ENCODE measurements at regions not wholly inside any gene's neighbourhood (a gene's known extent, or its start where the extent isn't known, plus 50 kb on each side); places are given as distances from the start of the nearest gene placed in this dataset.
"Not testable (repeated sequence)": the region's sequence is repeated elsewhere in the genome, so short reads cannot be mapped to it uniquely, and the experiment has no call there.

- no peak for DNase-seq
These were observed 246.1 kb upstream of the ST6GAL2 start for GRCh38 chr2:107132070-107132469.

GRCh38 chr2:107132746-107133145 is 246.8 kb upstream of the ST6GAL2 start:
- no peak for DNase-seq

- DNase-seq: no peak
These were observed 247.4 kb upstream of the ST6GAL2 start for GRCh38 chr2:107133412-107133811.

GRCh38 chr2:107136733-107137132 is 250.8 kb upstream of the ST6GAL2 start:
- no peak for DNase-seq

GRCh38 chr2:107137706-107138105 is 251.7 kb upstream of the ST6GAL2 start:
- no peak for DNase-seq

- no peak for DNase-seq
These were observed 260.2 kb upstream of the ST6GAL2 start for GRCh38 chr2:107146181-107146580.

GRCh38 chr2:107146645-107147044 is 260.7 kb upstream of the ST6GAL2 start:
- DNase-seq: not testable (repeated sequence)

- DNase-seq: no peak
These were observed 262.1 kb upstream of the ST6GAL2 start for GRCh38 chr2:107148055-107148454.

GRCh38 chr2:107148496-107148895 is 262.5 kb upstream of the ST6GAL2 start:
- no peak for DNase-seq

GRCh38 chr2:107160640-107161239 is 274.8 kb upstream of the ST6GAL2 start:
- DNase-seq: no peak

GRCh38 chr2:107168141-107168540 is 282.2 kb upstream of the ST6GAL2 start:
- no peak for DNase-seq

GRCh38 chr2:107174171-107174570 is 288.2 kb upstream of the ST6GAL2 start:
- DNase-seq: no peak

- no peak for DNase-seq
These were observed 297.0 kb upstream of the ST6GAL2 start for GRCh38 chr2:107182981-107183380.

- no peak for DNase-seq
These were observed 301.9 kb upstream of the ST6GAL2 start for GRCh38 chr2:107187870-107188269.

- no peak for DNase-seq
These were observed 309.7 kb upstream of the ST6GAL2 start for GRCh38 chr2:107195631-107196030.

- DNase-seq: no peak
These were observed 311.8 kb upstream of the ST6GAL2 start for GRCh38 chr2:107197594-107198294.

GRCh38 chr2:107202962-107203591 is 317.1 kb upstream of the ST6GAL2 start:
- no peak for DNase-seq

GRCh38 chr2:107215401-107216350 is 329.7 kb upstream of the ST6GAL2 start:
- no peak for DNase-seq

- DNase-seq: no peak
These were observed 332.2 kb upstream of the ST6GAL2 start for GRCh38 chr2:107218208-107218607.

- no peak for DNase-seq
These were observed 336.5 kb upstream of the ST6GAL2 start for GRCh38 chr2:107222466-107222865.

- DNase-seq: no peak
These were observed 349.7 kb upstream of the ST6GAL2 start for GRCh38 chr2:107235491-107236254.

- no peak for DNase-seq
These were observed 356.8 kb upstream of the ST6GAL2 start for GRCh38 chr2:107242811-107243210.
